ENCODE measurements at regions not wholly inside any gene's neighbourhood (a gene's known extent, or its start where the extent isn't known, plus 50 kb on each side); places are given as distances from the start of the nearest gene placed in this dataset.

DNA sequence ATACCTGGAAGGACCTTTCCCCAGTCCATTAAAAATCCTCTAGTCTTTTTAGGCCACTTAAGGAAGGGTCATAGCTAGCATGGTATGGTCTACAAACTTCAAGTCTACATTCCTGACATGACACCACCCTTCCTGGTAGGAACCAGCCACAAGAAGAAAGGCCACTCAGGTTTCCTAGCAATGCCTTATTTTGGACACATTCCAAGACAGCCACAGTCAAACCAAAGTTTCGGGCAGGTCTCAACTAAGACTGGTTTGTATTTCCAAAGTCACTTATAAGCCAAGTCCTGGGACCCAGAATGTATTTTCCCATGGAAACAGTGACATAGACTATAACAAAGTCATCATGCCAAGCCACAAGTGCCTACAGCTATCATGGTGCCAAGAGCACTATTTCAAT lies 50.6 kb upstream of the SLC44A3 start:
- no peaks in the 10 kb centered on the region for H3K9me3 ChIP-seq (ENCODE audit: control insufficient read depth in 4 of 4, low read length in 3 of 4)
- H3K36me3 ChIP-seq (ENCODE audit: control insufficient read depth in 4 of 4, insufficient read depth in 3 of 4, low read depth in 1 of 4, low read length in 3 of 4), result no peaks in the 10 kb centered on the region
- H3K27ac ChIP-seq (ENCODE audit: low read depth in 1 of 2, low read length in 2 of 2), result no peak overlapping the region
- TF ChIP-seq YY1 (IDR thresholded peaks at IDR 0.05) (no peak), GABPA (IDR thresholded peaks at IDR 0.05 in 1 of 2, conservative IDR thresholded peaks at IDR 0.05 in 1 of 2) (no peak), EGR1 (IDR thresholded peaks at IDR 0.05; ENCODE audit: low read depth in 2 of 2) (no peak), FOXA2 (IDR thresholded peaks at IDR 0.05) (no peak), SP1 (IDR thresholded peaks at IDR 0.05) (no peak)
- H3K4me3 ChIP-seq (ENCODE audit: low read depth in 1 of 3, low read length in 3 of 3), result no peak overlapping the region
- no peaks in the 10 kb centered on the region for H3K27me3 ChIP-seq (ENCODE audit: control insufficient read depth in 4 of 4, insufficient read depth in 4 of 4, low read length in 3 of 4)
- no peak for DNase-seq (ENCODE audit: low spot score)
- no peaks in the 10 kb centered on the region for H3K4me1 ChIP-seq (ENCODE audit: control insufficient read depth in 4 of 4, insufficient read depth in 4 of 4, low read length in 3 of 4)
- no peak overlapping the region for H3K9ac ChIP-seq (ENCODE audit: low read depth in 1 of 2, low read length in 2 of 2)
- 0% methylated on average over 1 of the region's 1 CpG for WGBS

DNA sequence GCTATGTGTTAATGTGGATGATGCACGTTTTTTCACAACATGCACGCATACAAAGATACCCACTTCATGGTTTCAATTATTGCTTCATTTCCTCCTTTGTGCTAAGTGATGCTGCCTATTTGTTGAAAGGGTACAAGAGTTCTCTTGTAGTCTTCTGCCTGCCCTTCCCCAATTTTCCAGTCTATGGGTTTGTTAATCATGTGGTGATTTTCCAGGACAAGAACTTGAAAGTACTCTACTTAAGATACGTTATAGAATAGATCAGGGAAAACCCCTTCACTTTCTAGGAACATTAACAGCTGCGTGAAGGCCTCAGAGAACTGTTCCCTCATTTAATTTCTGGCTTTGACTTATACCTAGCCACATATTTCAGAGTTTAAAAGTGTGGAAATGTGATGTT lies 52.1 kb upstream of the SLC44A3 start:
- 86% methylated on average over 4 of the region's 4 CpGs for WGBS
- DNase-seq (ENCODE audit: low spot score), result no peak
- no peaks in the 10 kb centered on the region for H3K27me3 ChIP-seq (ENCODE audit: control insufficient read depth in 4 of 4, insufficient read depth in 4 of 4, low read length in 3 of 4)
- no peak for TF ChIP-seq NR2F2 (IDR thresholded peaks at IDR 0.05)
- TF ChIP-seq HNF4G (IDR thresholded peaks at IDR 0.05), result no peak
- no peak for TF ChIP-seq YY1 (IDR thresholded peaks at IDR 0.05)
- TF ChIP-seq, protein P1, sequence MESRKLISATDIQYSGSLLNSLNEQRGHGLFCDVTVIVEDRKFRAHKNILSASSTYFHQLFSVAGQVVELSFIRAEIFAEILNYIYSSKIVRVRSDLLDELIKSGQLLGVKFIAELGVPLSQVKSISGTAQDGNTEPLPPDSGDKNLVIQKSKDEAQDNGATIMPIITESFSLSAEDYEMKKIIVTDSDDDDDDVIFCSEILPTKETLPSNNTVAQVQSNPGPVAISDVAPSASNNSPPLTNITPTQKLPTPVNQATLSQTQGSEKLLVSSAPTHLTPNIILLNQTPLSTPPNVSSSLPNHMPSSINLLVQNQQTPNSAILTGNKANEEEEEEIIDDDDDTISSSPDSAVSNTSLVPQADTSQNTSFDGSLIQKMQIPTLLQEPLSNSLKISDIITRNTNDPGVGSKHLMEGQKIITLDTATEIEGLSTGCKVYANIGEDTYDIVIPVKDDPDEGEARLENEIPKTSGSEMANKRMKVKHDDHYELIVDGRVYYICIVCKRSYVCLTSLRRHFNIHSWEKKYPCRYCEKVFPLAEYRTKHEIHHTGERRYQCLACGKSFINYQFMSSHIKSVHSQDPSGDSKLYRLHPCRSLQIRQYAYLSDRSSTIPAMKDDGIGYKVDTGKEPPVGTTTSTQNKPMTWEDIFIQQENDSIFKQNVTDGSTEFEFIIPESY (IDR thresholded peaks at IDR 0.05), result no peak
- no peak for TF ChIP-seq RAD21 (IDR thresholded peaks at IDR 0.05)
- no peaks in the 10 kb centered on the region for H3K9me3 ChIP-seq (ENCODE audit: control insufficient read depth in 4 of 4, low read length in 3 of 4)
- no peak overlapping the region for H3K27ac ChIP-seq (ENCODE audit: low read depth in 1 of 2, low read length in 2 of 2)
- no peaks in the 10 kb centered on the region for H3K4me1 ChIP-seq (ENCODE audit: control insufficient read depth in 4 of 4, insufficient read depth in 4 of 4, low read length in 3 of 4)
- no peaks in the 10 kb centered on the region for H3K36me3 ChIP-seq (ENCODE audit: control insufficient read depth in 4 of 4, insufficient read depth in 3 of 4, low read depth in 1 of 4, low read length in 3 of 4)
- no peak overlapping the region for H3K9ac ChIP-seq (ENCODE audit: low read depth in 1 of 2, low read length in 2 of 2)
- no peak overlapping the region for H3K4me3 ChIP-seq (ENCODE audit: low read depth in 1 of 3, low read length in 3 of 3)

DNA sequence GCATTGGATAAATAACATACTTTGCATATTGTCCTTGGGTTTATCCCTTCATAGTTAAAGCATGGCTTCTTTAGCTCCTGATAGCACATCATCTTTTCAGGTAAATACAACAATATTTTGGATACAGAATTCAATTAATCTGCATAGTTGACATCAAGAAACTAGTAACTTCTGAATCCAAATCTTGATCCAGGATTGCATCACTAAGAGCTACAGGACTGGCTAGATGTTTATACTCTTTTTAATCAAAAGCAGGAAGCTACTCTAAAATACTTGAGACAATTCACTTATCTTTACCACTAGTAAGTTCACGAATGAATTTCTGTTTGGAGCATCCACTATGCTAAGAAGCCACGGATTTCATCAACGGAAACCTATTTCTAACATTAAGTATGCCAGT lies 54.2 kb upstream of the SLC44A3 start:
- WGBS, result 87% methylated on average over 3 of the region's 3 CpGs
- TF ChIP-seq, protein P2, sequence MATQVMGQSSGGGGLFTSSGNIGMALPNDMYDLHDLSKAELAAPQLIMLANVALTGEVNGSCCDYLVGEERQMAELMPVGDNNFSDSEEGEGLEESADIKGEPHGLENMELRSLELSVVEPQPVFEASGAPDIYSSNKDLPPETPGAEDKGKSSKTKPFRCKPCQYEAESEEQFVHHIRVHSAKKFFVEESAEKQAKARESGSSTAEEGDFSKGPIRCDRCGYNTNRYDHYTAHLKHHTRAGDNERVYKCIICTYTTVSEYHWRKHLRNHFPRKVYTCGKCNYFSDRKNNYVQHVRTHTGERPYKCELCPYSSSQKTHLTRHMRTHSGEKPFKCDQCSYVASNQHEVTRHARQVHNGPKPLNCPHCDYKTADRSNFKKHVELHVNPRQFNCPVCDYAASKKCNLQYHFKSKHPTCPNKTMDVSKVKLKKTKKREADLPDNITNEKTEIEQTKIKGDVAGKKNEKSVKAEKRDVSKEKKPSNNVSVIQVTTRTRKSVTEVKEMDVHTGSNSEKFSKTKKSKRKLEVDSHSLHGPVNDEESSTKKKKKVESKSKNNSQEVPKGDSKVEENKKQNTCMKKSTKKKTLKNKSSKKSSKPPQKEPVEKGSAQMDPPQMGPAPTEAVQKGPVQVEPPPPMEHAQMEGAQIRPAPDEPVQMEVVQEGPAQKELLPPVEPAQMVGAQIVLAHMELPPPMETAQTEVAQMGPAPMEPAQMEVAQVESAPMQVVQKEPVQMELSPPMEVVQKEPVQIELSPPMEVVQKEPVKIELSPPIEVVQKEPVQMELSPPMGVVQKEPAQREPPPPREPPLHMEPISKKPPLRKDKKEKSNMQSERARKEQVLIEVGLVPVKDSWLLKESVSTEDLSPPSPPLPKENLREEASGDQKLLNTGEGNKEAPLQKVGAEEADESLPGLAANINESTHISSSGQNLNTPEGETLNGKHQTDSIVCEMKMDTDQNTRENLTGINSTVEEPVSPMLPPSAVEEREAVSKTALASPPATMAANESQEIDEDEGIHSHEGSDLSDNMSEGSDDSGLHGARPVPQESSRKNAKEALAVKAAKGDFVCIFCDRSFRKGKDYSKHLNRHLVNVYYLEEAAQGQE (IDR thresholded peaks at IDR 0.05), result no peak
- TF ChIP-seq TAF1 (conservative IDR thresholded peaks at IDR 0.05), result no peak
- TF ChIP-seq YY1 (IDR thresholded peaks at IDR 0.05), result no peak
- TF ChIP-seq, protein P1 (IDR thresholded peaks at IDR 0.05), result no peak
- TF ChIP-seq, protein P3, sequence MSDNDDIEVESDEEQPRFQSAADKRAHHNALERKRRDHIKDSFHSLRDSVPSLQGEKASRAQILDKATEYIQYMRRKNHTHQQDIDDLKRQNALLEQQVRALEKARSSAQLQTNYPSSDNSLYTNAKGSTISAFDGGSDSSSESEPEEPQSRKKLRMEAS (IDR thresholded peaks at IDR 0.05), result no peak
- TF ChIP-seq, protein P4, sequence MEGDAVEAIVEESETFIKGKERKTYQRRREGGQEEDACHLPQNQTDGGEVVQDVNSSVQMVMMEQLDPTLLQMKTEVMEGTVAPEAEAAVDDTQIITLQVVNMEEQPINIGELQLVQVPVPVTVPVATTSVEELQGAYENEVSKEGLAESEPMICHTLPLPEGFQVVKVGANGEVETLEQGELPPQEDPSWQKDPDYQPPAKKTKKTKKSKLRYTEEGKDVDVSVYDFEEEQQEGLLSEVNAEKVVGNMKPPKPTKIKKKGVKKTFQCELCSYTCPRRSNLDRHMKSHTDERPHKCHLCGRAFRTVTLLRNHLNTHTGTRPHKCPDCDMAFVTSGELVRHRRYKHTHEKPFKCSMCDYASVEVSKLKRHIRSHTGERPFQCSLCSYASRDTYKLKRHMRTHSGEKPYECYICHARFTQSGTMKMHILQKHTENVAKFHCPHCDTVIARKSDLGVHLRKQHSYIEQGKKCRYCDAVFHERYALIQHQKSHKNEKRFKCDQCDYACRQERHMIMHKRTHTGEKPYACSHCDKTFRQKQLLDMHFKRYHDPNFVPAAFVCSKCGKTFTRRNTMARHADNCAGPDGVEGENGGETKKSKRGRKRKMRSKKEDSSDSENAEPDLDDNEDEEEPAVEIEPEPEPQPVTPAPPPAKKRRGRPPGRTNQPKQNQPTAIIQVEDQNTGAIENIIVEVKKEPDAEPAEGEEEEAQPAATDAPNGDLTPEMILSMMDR (IDR thresholded peaks at IDR 0.05; ENCODE audit: low read depth, low read length, missing input control), result no peak
- TF ChIP-seq FOXA2 (IDR thresholded peaks at IDR 0.05), result no peak
- TF ChIP-seq HNF4A (conservative IDR thresholded peaks at IDR 0.05), result no peak
- no peak for TF ChIP-seq FOXA1 (IDR thresholded peaks at IDR 0.05)
- TF ChIP-seq SP1 (IDR thresholded peaks at IDR 0.05), result no peak
- H3K9ac ChIP-seq (ENCODE audit: low read depth in 1 of 2, low read length in 2 of 2), result no peak overlapping the region

More for the DNA sequence above, 54.2 kb upstream of the SLC44A3 start:
- Histone ChIP-seq H3K36me3 (ENCODE audit: control insufficient read depth in 4 of 4, insufficient read depth in 3 of 4, low read depth in 1 of 4, low read length in 3 of 4) (no peaks in the 10 kb centered on the region), H3K4me1 (ENCODE audit: control insufficient read depth in 4 of 4, insufficient read depth in 4 of 4, low read length in 3 of 4) (no peaks in the 10 kb centered on the region), H3K4me3 (ENCODE audit: low read depth in 1 of 3, low read length in 3 of 3) (no peak overlapping the region), H3K27me3 (ENCODE audit: control insufficient read depth in 4 of 4, insufficient read depth in 4 of 4, low read length in 3 of 4) (no peaks in the 10 kb centered on the region), H3K27ac (ENCODE audit: low read depth in 1 of 2, low read length in 2 of 2) (no peak overlapping the region), H3K9me3 (ENCODE audit: control insufficient read depth in 4 of 4, low read length in 3 of 4) (no peaks in the 10 kb centered on the region)
- no peak for DNase-seq (ENCODE audit: low spot score)

All from liver (tissue), 8 donors.